Spinal cord (tissue), 10 donors: ENCODE measurements at regions not wholly inside any gene's neighbourhood (a gene's known extent, or its start where the extent isn't known, plus 50 kb on each side); places are given as distances from the start of the nearest gene placed in this dataset. TPM values are rescaled to one million over a fixed set of nuclear protein-coding genes. Genes with fewer than 3 reads are reported as not detected.

Source experiments
- DNase-seq, 6 donors: peaks; one replicate each; pipeline versions ENCODE4 v3.0.0 to v3.0.0-alpha.2; 2013 to 2015; ENCODE audit warnings: low spot score in 6 of 6, low read depth in 4 of 6
- H3K27ac ChIP-seq: one replicate; pipeline ENCODE4 v1.5.1; 2013; ENCODE audit warnings: low read depth, low read length, control low read depth
- H3K27me3 ChIP-seq: one replicate; pipeline ENCODE4 v1.6.1; 2013; ENCODE audit warnings: low read length; ENCODE audit not compliant: control insufficient read depth, insufficient read depth
- H3K36me3 ChIP-seq: one replicate; pipeline ENCODE4 v1.6.1; 2013; ENCODE audit warnings: low read length; ENCODE audit not compliant: control insufficient read depth, insufficient read depth
- H3K4me1 ChIP-seq: one replicate; pipeline ENCODE4 v1.6.1; 2013; ENCODE audit warnings: low read length; ENCODE audit not compliant: control insufficient read depth, insufficient read depth
- H3K4me3 ChIP-seq: one replicate; pipeline ENCODE4 v1.5.1; 2013; ENCODE audit warnings: low read depth, low read length, control low read depth
- H3K9me3 ChIP-seq: one replicate; pipeline ENCODE4 v1.6.1; 2013; ENCODE audit warnings: low read length; ENCODE audit not compliant: control insufficient read depth, insufficient read depth
- WGBS: methylation state at CpG from one replicate; pipeline ENCODE4 v1.1.5; 2013; ENCODE audit warnings: missing lambda C conversion rate; ENCODE audit not compliant: insufficient coverage; 5-methylcytosine and 5-hydroxymethylcytosine counted together
- small RNA-seq: library from RNA; depleted of rRNA; stranded (forward); fragments of <200 nt; gene quantifications from one replicate; pipeline ENCODE3, GENCODE V24; 2014; ENCODE audit warnings: low replicate concordance
- donor health status: healthy.

DNA sequence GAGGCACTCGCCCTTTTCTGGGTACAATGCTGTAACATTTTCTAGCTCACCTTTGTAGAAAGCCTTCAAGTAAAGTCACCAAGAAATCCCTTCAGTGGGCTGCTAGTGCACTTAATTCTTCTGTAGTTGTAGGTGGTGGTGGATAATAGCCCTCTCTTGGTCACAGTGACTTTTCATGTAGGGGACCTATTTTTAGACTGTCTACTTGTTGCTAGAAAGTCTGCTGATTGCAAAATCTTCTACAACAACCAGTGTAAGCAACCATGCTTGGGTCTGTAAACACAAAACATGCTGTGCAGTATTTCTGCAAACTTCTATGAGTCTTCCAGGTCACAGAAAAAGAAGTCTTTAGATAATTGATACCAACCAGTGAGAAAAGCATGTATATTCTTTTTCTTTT, 55.6 kb downstream of the PBDC1 start:
- no peak for DNase-seq
- Histone ChIP-seq H3K9me3 (no peaks in the 10 kb centered on the region), H3K27me3 (no peaks in the 10 kb centered on the region), H3K27ac (no peak overlapping the region), H3K4me1 (no peaks in the 10 kb centered on the region), H3K4me3 (no peak overlapping the region), H3K36me3 (no peaks in the 10 kb centered on the region)
- WGBS = no CpG with 5 or more reads among the region's 1 CpG

DNA sequence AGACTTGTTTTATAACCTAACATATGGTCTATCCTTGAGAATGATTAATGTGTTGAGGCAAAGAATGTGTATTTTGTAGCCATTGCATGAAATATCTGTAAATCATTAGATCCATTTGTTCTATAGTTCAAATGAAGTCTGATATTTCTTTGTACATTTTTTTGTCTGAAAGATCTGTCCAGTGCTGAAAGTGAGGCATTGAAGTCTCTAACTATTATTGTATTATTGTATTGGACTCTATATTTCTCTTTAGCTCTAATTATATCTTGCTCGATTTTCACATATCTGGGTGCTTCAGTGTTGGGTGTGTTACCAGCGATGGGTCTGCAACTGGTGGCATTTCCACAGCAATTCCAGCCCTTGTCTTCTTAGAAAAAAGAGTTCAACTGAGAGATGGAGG, 76.0 kb downstream of the PBDC1 start:
- no peak overlapping the region for H3K27ac ChIP-seq
- no peak overlapping the region for H3K4me3 ChIP-seq
- no peaks in the 10 kb centered on the region for H3K4me1 ChIP-seq
- peaks cover 6% of the 10 kb centered on the region for H3K27me3 ChIP-seq
- no peaks in the 10 kb centered on the region for H3K9me3 ChIP-seq
- WGBS = 71% methylated on average over 1 of the region's 2 CpGs
- DNase-seq = no peak
- H3K36me3 ChIP-seq = no peaks in the 10 kb centered on the region

DNA sequence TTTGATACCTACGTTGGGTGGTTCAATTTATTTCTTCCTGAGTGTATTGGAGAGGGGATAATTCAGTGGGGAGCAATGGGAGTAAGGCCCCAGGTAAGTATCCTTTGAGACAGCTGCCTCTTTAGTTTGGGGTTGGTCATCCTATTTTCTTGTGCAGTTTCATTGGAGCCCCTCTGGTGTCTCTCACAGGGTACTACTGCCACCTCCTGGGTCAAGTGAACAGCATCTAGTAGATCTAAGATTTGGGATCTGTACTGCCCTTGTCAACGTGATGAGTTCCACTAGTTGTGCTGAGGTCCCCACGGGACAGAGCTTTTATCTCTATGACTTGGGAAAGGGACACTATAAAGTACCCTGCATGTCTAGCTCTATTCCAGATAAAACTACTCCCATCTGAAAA, 80.6 kb downstream of the PBDC1 start:
- WGBS = 43% methylated on average over 1 of the region's 3 CpGs
- peak in 4 of 6 donors; percentile 0 to 46 (median 17) for DNase-seq

DNA sequence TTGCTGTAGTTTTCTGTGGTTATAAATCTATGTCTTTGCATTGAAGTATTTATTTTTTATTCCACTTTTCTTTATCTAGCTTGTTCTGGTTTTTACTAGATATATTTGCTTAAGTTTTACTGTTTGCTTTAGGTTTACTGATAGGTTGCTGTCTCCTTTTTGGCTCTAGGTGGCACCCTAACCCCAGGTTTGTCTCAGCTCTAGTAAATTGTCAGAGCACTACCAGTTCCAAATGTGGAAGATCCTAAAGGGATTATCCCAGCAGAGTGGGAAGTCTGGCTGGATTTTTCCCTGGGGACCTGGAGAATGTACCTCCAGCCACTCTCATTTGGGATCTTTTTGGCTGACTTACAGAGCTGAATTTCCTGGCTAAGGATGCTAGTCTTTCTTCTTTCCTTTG, 106.1 kb downstream of the PBDC1 start:
- H3K27ac ChIP-seq = no peak overlapping the region
- peak in 5 of 6 donors; percentile 18 to 87 (median 42) for DNase-seq
- no peaks in the 10 kb centered on the region for H3K9me3 ChIP-seq
- no peaks in the 10 kb centered on the region for H3K27me3 ChIP-seq
- H3K36me3 ChIP-seq = no peaks in the 10 kb centered on the region
- H3K4me3 ChIP-seq = no peak overlapping the region
- no peaks in the 10 kb centered on the region for H3K4me1 ChIP-seq

More for the DNA sequence above, 80.6 kb downstream of the PBDC1 start:
- H3K9me3 ChIP-seq = no peaks in the 10 kb centered on the region
- no peak overlapping the region for H3K4me3 ChIP-seq
- H3K4me1 ChIP-seq = no peaks in the 10 kb centered on the region
- H3K27ac ChIP-seq = no peak overlapping the region
- peaks cover 3% of the 10 kb centered on the region for H3K27me3 ChIP-seq
- no peaks in the 10 kb centered on the region for H3K36me3 ChIP-seq

Small RNAs in the stretch of these regions (small RNA-seq; reads per million reads assigned to genes)
- gene RNU6-867P = not detected
